ENCODE measurements at regions not wholly inside any gene's neighbourhood (a gene's known extent, or its start where the extent isn't known, plus 50 kb on each side); places are given as distances from the start of the nearest gene placed in this dataset.
"Not testable (repeated sequence)": the region's sequence is repeated elsewhere in the genome, so short reads cannot be mapped to it uniquely, and the experiment has no call there.

DNA sequence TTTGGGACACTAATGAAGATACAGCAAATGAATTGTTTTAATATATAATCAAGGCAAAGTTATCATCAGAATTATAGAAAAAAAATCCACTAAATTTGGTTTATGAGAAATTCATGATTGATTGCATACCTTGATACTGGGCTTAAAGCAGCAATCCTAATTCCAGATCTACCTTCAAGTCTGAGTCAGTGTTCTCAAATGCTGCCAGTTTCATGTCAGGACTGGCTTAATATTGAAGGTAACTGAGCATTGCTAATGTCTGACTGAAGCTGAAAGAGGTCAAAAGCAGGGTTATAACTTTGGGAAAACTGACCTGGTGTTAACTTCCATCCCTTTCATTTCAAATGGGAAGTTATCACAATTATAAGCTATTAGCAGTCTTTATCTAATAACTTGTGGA, 618.8 kb upstream of the SEMA6D start:
- DNase-seq (ENCODE audit: low read depth, low spot score) = not testable (repeated sequence)

GRCh38 chr15:47099801-47100200, 617.5 kb upstream of the SEMA6D start:
- DNase-seq (ENCODE audit: low read depth, low spot score) = not testable (repeated sequence)

DNA sequence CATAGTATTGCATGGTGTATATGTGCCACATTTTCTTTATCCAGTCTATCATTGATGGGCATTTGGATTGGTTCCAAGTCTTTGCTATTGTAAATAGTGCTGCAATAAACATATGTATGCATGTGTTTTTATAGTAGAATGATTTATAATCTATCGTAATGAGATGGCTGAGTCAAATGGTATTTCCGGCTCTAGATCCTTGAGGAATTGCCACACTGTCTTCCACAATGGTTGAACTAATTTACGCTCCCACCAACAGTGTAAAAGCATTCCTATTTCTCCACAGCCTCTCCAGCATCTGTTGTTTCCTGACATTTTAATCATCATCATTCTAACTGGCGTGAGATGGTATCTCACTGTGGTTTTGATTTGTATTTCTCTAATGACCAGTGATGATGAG, 608.5 kb upstream of the SEMA6D start:
- DNase-seq (ENCODE audit: low read depth, low spot score) = not testable (repeated sequence)

DNA sequence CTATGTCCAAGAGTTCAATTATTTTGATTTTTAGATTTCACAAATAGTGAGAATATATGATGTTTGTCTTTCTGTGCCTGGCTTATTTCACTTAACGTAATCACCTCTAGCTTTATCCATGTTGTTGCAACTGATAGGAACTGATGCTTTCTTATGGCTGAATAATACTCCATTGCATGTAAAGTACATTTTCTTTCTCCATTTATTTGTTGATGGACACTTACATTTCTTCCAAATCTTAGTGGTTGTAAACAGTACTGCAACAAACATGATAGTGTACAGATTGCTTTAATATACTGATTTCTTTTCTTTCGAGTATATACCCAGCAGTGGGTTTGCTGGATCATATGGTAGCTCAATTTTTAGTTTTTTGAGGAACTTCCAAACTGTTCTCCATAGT, 600.6 kb upstream of the SEMA6D start:
- no peak for DNase-seq (ENCODE audit: low read depth, low spot score)

GRCh38 chr15:47119349-47119748, 598.0 kb upstream of the SEMA6D start:
- no peak for DNase-seq (ENCODE audit: low read depth, low spot score)

DNA sequence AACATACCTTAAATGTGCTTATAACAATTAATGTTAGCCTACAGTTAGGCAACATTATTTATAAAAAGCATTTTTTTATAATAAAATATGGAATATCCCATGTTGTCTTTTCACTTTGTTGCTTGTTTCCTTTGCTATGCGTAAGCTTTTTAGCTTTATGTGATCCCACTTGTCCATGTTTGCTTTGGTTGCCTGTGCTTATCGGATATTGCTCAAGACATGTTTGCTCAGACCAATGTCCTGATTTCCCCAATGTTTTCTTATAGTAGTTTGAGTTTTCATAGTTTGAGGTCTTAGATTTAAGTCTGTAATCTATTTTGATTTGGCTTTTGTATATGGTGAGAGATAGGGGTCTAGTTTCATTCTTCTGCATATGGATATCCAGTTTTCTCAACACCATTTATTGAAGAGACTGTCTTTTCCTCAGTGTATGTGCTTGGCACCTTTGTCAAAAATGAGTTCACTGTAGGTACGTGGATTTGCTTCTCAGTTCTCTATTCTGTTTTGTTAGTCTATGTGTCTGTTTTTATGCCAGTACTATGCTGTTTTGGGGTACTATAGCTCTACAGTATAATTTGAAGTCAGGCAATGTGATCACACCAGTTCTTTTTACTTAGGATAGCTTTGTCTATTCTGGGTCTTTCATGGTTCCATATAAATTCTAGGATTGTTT, 592.7 kb upstream of the SEMA6D start:
- DNase-seq (ENCODE audit: low read depth, low spot score) = no peak

DNA sequence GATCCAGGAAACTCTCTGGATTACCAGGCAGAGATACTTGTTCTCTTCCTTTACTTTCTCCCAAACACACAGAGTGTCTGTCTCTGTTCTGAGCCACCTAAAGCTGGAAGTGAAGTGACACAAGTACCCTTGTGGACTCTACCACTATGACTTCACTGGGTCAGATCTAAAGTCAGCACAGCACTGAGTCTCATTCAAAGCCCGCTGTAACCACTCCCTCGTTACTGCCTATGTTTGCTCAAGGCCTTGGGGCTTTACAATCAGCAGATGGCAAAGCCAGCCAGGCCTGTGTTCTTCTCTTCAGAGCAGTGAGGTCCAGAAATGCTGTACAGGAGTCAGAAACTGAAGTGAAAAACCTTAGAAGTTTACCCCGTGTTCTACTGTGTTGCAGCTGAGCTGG, 588.3 kb upstream of the SEMA6D start:
- DNase-seq (ENCODE audit: low read depth, low spot score) = no peak

DNA sequence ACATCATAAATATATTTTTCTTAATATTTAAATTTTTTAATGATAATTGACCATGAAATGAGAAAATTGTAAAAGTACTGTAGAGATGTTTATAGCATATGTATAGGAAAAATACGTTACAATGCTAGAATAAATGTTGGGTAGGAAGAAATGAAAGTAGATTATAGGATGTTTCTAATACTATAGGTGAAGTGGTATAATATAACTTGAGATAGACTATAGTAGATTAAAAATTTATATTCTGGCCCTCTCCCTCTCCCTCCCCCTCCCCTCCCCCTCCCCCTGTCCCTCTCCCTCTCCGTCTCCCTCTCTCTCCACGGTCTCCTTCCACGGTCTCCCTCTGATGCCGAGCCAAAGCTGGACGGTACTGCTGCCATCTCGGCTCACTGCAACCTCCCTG, 585.9 kb upstream of the SEMA6D start:
- not testable (repeated sequence) for DNase-seq (ENCODE audit: low read depth, low spot score)

GRCh38 chr15:47135267-47135666, 582.0 kb upstream of the SEMA6D start:
- no peak for DNase-seq (ENCODE audit: low read depth, low spot score)

GRCh38 chr15:47136236-47136635, 581.1 kb upstream of the SEMA6D start:
- DNase-seq (ENCODE audit: low read depth, low spot score) = no peak

DNA sequence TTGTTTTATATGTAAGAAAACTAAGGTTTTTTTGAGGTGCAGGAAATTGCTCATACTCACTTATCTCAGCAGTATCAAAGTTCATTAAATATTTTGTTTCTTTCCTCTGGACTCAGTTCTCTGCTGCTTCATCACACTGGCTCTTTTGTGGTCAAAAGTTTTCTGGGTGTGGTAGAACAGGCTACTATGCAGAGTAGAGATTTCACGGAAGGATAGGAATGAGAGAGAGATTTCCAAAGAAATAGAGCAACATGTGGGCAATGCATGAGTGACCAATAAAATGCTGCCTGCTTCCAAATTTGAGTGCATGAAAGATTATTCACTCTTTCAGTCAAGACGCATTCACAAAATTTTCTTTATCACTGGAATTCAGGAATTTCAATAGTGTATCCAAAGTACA, 577.3 kb upstream of the SEMA6D start:
- DNase-seq (ENCODE audit: low read depth, low spot score) = no peak

DNA sequence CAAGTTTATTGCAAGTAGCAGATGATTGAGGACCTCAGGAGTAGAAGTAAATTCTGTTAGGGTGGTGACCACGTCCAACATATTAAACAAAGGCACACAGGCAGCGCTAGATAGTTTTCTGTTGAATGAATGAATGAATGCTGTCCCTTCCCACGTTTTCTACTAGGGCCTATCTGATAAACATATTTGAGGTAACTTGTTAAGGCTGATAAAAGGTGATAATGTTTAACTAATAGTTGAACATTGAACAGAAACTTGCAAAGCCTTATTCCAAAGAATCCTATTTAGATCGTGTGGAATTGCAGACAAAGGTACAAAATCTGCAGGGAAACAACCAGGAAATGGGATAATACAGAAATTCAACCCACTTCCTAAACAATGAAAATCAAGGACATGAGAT, 559.5 kb upstream of the SEMA6D start:
- DNase-seq (ENCODE audit: low read depth, low spot score) = no peak

DNA sequence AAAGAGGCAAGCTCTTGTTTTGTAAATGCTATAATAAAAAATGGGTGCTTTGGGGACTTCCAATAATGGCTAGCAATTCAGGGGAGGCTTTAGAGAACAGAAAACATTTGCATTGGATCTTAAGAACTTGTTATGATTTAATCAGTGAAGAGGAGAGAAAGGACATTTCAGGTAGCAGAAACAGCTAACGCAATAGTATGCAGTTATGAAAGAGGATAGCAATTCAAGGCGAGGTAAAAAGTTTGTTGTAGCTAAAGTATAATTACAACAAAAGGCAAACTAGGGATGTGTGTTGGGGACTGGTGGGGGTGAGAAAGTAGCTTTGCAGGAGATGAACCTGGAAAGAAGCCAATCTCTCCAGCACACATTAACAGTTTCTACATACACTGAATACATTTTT, 558.7 kb upstream of the SEMA6D start:
- no peak for DNase-seq (ENCODE audit: low read depth, low spot score)

DNA sequence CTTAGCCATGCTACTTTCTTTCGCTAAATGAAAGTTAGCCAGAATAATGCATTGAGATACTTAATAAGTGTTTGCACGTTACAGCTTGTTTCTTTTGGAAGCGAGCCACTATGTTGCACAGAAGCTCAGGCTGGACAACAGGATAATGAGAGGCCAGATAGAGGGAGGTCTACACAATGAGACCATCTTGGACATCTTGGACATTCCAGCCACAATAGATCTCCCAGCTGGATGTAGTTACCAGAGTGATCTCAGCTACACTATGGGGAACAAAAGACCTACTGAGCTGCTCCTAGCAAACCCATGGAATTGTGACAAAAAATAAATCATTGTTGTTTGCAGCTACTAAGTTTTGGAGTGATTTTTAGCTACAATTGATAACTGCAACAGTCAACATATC, 540.1 kb upstream of the SEMA6D start:
- no peak for DNase-seq (ENCODE audit: low read depth, low spot score)

DNA sequence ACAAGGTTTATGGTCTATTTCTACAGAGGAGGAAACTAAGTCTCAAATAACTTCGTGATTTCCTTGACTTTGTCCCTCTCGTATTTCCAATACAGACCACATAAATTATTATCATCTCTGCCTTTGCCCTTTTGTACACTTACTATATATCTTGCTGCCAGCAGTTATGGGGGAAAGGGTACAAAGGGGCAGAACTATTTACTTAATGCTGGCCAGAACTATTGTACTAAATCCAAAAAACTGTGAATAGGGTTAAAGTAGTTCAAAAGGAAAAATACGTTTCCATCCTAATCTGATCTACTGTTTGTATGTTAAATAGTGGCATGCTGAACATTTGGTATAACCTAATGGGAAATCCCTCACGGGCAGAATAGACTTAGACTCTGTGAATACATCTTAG, 537.3 kb upstream of the SEMA6D start:
- DNase-seq (ENCODE audit: low read depth, low spot score) = no peak

GRCh38 chr15:47182818-47183217, 534.5 kb upstream of the SEMA6D start:
- DNase-seq (ENCODE audit: low read depth, low spot score) = no peak

DNA sequence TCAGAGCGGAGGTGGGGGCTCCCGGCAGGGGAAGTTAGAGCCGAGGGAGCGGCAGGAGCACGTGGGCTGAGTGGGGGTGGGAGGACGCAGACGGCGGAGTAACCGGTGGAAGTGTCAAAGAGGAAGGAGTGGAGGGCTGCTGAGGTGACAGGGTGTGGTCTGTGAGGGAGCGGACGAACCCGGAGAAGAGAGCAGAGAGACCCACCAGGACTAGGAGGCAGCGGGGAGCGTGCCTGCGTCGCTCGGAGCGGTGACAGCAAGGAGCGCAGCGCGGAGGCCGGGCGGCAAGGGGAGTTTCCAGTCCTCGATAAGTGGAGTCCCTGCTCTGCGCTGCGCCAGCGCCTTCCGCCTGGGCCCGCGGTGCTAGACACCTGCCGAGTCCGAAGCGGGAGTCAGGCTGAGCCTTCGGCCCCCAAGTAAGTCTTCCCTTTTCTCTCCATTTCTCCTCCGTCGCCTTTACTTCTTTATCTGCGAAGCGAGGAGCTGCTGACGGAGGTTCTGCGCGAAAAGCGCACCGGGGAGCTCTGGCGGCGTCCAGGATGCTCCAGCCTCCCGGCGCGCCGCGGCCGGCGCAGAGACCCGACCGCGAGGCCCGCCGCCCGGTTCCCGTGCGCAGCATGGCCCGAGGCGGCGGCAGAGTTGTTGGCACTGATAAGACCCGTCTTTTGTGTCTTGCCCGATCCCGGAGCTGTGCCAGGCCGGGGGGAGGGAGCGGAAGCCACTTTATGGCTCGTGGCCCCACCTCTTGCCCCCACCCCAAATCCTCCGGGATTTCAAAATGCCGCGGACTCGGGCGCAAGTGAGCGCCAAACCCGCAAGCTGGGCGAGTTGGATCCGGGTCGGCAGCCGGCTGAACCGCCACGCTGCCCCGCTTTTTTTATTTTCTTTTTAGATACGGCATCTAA, 533.0 kb upstream of the SEMA6D start:
- DNase-seq (ENCODE audit: low read depth, low spot score) = no peak

- no peak for DNase-seq (ENCODE audit: low read depth, low spot score)
These were observed 532.1 kb upstream of the SEMA6D start for GRCh38 chr15:47184908-47185801.

DNA sequence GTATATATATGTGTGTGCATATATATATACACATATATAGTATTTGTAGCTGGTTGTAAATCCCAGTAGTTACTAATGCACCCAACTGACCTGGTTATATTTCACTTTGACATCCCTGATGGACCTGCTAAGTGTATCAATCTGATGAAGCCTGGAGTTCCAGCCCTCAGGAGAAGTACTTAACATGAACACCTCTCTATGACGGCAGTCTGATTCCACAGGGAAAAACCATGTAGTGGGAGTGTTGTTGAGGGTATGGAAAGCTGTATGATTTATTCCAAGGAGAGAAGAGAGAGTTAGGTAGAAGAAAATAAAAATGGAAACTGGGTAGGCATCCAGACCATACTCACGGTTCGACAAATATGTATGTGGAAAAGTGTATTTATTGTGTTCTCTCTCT, 531.2 kb upstream of the SEMA6D start:
- DNase-seq (ENCODE audit: low read depth, low spot score) = no peak

DNA sequence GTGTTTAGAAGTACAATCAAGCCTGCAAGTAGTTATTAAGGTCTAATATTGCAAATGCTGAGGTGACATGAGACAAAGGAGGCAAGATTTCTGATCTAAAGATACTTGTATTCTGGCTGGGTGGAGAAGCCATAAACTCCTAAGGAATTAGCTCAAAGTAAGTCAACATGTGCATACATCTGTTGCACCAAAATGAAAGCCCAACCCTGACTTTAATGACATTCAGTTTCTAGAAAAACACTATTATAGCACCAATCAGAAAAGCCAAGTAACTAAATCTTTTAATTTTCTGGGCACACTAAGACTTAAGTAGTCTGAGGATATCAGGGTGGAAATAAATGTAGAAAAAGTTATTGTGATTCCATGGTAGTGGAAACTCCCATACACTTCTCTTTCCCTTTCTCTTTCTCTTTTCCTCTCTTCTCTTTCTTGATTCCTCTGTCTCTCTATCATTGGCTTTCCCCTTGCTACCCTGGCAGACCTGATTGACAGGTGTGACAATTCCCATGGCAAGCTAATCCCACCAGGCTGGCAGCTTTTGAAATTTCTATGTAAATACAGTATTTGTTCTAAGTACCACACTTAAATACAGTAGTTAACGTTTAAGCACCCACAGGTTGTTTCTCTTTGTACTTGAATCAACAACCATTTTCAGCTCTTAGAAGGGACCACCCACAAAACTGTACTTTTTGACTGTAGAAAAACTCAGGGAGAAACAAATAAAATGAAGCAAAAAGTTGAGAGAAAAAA, 528.4 kb upstream of the SEMA6D start:
- no peak for DNase-seq (ENCODE audit: low read depth, low spot score)

- DNase-seq (ENCODE audit: low read depth, low spot score) = no peak
These were observed 522.6 kb upstream of the SEMA6D start for GRCh38 chr15:47194718-47195117.
